Endothelial cell of umbilical vein (primary cell): ENCODE measurements at regions not wholly inside any gene's neighbourhood (a gene's known extent, or its start where the extent isn't known, plus 50 kb on each side); places are given as distances from the start of the nearest gene placed in this dataset.

Source experiments
- BruUV-seq: library from RNA; stranded (reverse); fragments of 400-500 nt; replicated peaks from 2 replicates; lab custom pipeline; 2021; lab: Mats Ljungman, UMichigan
- CTCF ChIA-PET: fragments of 300-600, 350-600 bp; sonication (Branson Sonifier 250); formaldehyde crosslinking; loops from one replicate; lab custom pipeline; 2021; ENCODE audit warnings: antibody characterized with exemption, inconsistent platforms; lab: Charles Lee
- POLR2A ChIA-PET: fragments of 300-600, 350-600 bp; sonication (Branson Sonifier 250); formaldehyde crosslinking; loops from one replicate; lab custom pipeline; 2021; ENCODE audit warnings: antibody characterized with exemption, inconsistent platforms; lab: Charles Lee
- DNase-seq: peaks from one replicate; pipeline ENCODE4 v3.0.0-alpha.2; 2011; ENCODE audit warnings: low read depth, low spot score
- FAIRE-seq: peaks from 2 replicates; lab custom pipeline; 2011; peaks lifted over from hg19 to GRCh38; lab: Jason Lieb, UNC
- H2AFZ ChIP-seq: 2 replicates; pipeline ENCODE4 v1.6.0; 2012; ENCODE audit warnings: low read depth, low read length, control low read depth, inconsistent platforms
- H3K27ac ChIP-seq: 2 replicates; pipeline ENCODE4 v1.5.1; 2011; ENCODE audit warnings: low read depth, mild to moderate bottlenecking, control low read depth, low read length, moderate library complexity; ENCODE audit not compliant: insufficient read depth
- H3K27me3 ChIP-seq, 2 experiments: 2 replicates each; pipeline versions ENCODE4 v1.6.0 to v1.6.1; 2011; ENCODE audit warnings: low read length in 2 of 2, mixed read lengths in 1 of 2; ENCODE audit not compliant: control insufficient read depth in 2 of 2, insufficient read depth in 2 of 2
- H3K36me3 ChIP-seq, 2 experiments: 2 replicates in 1 of 2; 3 replicates in 1 of 2; pipeline ENCODE4 v1.5.1; 2011; ENCODE audit warnings: low read length in 2 of 2, mild to moderate bottlenecking in 1 of 2, moderate library complexity in 1 of 2; ENCODE audit not compliant: control insufficient read depth in 2 of 2, insufficient read depth in 2 of 2; ENCODE audit errors: extremely low read depth in 1 of 2
- H3K4me1 ChIP-seq: 3 replicates; pipeline ENCODE4 v1.5.1; 2011; ENCODE audit warnings: mild to moderate bottlenecking, low read length; ENCODE audit not compliant: control insufficient read depth, insufficient read depth; ENCODE audit errors: extremely low read depth
- H3K4me2 ChIP-seq: 2 replicates; pipeline ENCODE4 v1.6.1; 2011; ENCODE audit warnings: low read length, control low read depth, mixed read lengths; ENCODE audit not compliant: insufficient read depth
- H3K4me3 ChIP-seq, 3 experiments: fragments of 200-600 bp in 1 of 3; sonication (generic), shearing (Covaris generic) in 1 of 3; replicated peaks in 1 of 3; 2 replicates each; pipeline ENCODE4 v1.5.1; 2011 to 2016; ENCODE audit warnings: control low read depth in 3 of 3, low read length in 3 of 3, mild to moderate bottlenecking in 2 of 3, inconsistent platforms in 1 of 3, low read depth in 1 of 3, moderate library complexity in 1 of 3; ENCODE audit not compliant: insufficient read depth in 1 of 3
- H3K79me2 ChIP-seq: 2 replicates; pipeline ENCODE4 v1.6.0; 2012; ENCODE audit warnings: low read length, inconsistent platforms; ENCODE audit not compliant: control insufficient read depth, insufficient read depth
- H3K9ac ChIP-seq: replicated peaks from 2 replicates; pipeline ENCODE3; 2011; ENCODE audit warnings: low read length, control low read depth; ENCODE audit not compliant: insufficient read depth; ENCODE audit errors: extremely low read depth
- H3K9me1 ChIP-seq: replicated peaks from 3 replicates; pipeline ENCODE4 v1.6.0; 2011; ENCODE audit warnings: mild to moderate bottlenecking, low read length; ENCODE audit not compliant: control insufficient read depth, insufficient read depth; ENCODE audit errors: extremely low read depth
- H3K9me3 ChIP-seq: replicated peaks from 2 replicates; pipeline ENCODE4 v1.5.1; 2012; ENCODE audit warnings: low read length, inconsistent platforms; ENCODE audit not compliant: control insufficient read depth, insufficient read depth
- H4K20me1 ChIP-seq: replicated peaks from 2 replicates; pipeline ENCODE3; 2011; ENCODE audit warnings: mild to moderate bottlenecking, low read length; ENCODE audit not compliant: control insufficient read depth, insufficient read depth; ENCODE audit errors: extremely low read depth
- CTCF ChIP-seq, 2 donors: IDR thresholded peaks; 1 replicate in 1 of 2; 2 replicates in 1 of 2; pipeline ENCODE4 v1.5.1; 2011; ENCODE audit warnings: low read length in 2 of 2, mild to moderate bottlenecking in 2 of 2, moderate library complexity in 2 of 2, control low read depth in 1 of 2, inconsistent platforms in 1 of 2, low read depth in 1 of 2; ENCODE audit not compliant: insufficient read depth in 1 of 2; ENCODE audit errors: extremely low read depth in 1 of 2
- EZH2 ChIP-seq: IDR thresholded peaks from 2 replicates; pipeline ENCODE4 v1.6.1; 2012; ENCODE audit warnings: borderline replicate concordance, low read depth, mild to moderate bottlenecking, moderate library complexity, low read length, inconsistent platforms; ENCODE audit not compliant: severe bottlenecking
- FOS ChIP-seq: IDR thresholded peaks from 2 replicates; pipeline ENCODE4 v1.6.1; 2011; ENCODE audit warnings: mild to moderate bottlenecking, low read length, moderate library complexity, borderline replicate concordance; ENCODE audit not compliant: insufficient read depth
- GATA2 ChIP-seq: IDR thresholded peaks from 2 replicates; pipeline ENCODE4 v1.7.0; 2011; ENCODE audit warnings: low read depth, mild to moderate bottlenecking, moderate library complexity, mixed read lengths, low read length; ENCODE audit not compliant: insufficient read length, insufficient read depth
- JUN ChIP-seq: IDR thresholded peaks from 2 replicates; pipeline ENCODE4 v1.6.1; 2011; ENCODE audit warnings: borderline replicate concordance, low read depth; ENCODE audit not compliant: insufficient read length, insufficient read depth
- MAX ChIP-seq: IDR thresholded peaks from 2 replicates; pipeline ENCODE4 v1.6.1; 2011; ENCODE audit not compliant: insufficient read depth, insufficient read length
- MYC ChIP-seq: IDR thresholded peaks from one replicate; pipeline ENCODE4 v1.6.1; 2011; ENCODE audit warnings: mild to moderate bottlenecking, low read depth, low read length
- POLR2A ChIP-seq: IDR thresholded peaks from 2 replicates; pipeline ENCODE4 v1.6.1; 2012; ENCODE audit warnings: low read depth, mild to moderate bottlenecking, control low read depth, low read length
- POLR2AphosphoS5 ChIP-seq: IDR thresholded peaks from 2 replicates; pipeline ENCODE4 v1.6.1; 2012; ENCODE audit warnings: low read depth, mild to moderate bottlenecking, control low read depth, low read length, moderate library complexity; ENCODE audit not compliant: insufficient read depth
- dilution Hi-C: fragments of 300-500 bp; cut with MboI; formaldehyde crosslinking; loops from one replicate; pipeline ENCODE4 v1.15.0; 2019; ENCODE audit warnings: low sequenced_read_pairs; ENCODE audit not compliant: extremely low pct_ligation_motif_present
- intact Hi-C: fragments of 100-400 bp; cut with micrococcal nuclease; formaldehyde crosslinking; loops from one replicate; pipeline ENCODE4 v1.10.0; 2022

GRCh38 chr9:134538856-134539566 is 102.6 kb upstream of the COL5A1 start:
- Histone ChIP-seq H3K4me1 (no peaks in the 10 kb centered on the region), H3K27ac (no peak overlapping the region), H3K79me2 (no peaks in the 10 kb centered on the region), H3K36me3 (no peaks in the 10 kb centered on the region), H3K4me2 (no peak overlapping the region), H3K27me3 (no peaks in the 10 kb centered on the region), H2AFZ (no peak overlapping the region), H3K9ac (no peak overlapping the region), H3K4me3 (no peak overlapping the region), H3K9me1 (no peaks in the 10 kb centered on the region), H4K20me1 (no peaks in the 10 kb centered on the region), H3K9me3 (no peaks in the 10 kb centered on the region)
- no peak for FAIRE-seq
- CTCF ChIA-PET: no interaction called here
- intact Hi-C loops (no loop called here), dilution Hi-C loops (no loop called here)
- no peak for DNase-seq
- BruUV-seq: no TSS peak
- TF ChIP-seq MYC: no peak
- TF ChIP-seq GATA2: no peak
- TF ChIP-seq JUN: no peak
- no peak for TF ChIP-seq MAX
- POLR2A ChIA-PET: no interaction called here

GRCh38 chr9:134539586-134540194 is 101.9 kb upstream of the COL5A1 start:
- H3K9ac ChIP-seq: no peak overlapping the region
- DNase-seq: no peak
- no peak overlapping the region for H3K4me3 ChIP-seq
- no peaks in the 10 kb centered on the region for H3K4me1 ChIP-seq
- H3K9me3 ChIP-seq: no peaks in the 10 kb centered on the region
- H3K36me3 ChIP-seq: no peaks in the 10 kb centered on the region
- H2AFZ ChIP-seq: no peak overlapping the region
- ChIA-PET POLR2A (no interaction called here), CTCF (no interaction called here)
- no peak overlapping the region for H3K4me2 ChIP-seq
- no peaks in the 10 kb centered on the region for H3K79me2 ChIP-seq
- no peak overlapping the region for H3K27ac ChIP-seq
- intact Hi-C loops: no loop called here
- TF ChIP-seq CTCF (IDR thresholded peaks at IDR 0.05; ENCODE audit: extremely low read depth in 1 of 2, insufficient read depth in 1 of 2, low read depth in 1 of 2, low read length in 2 of 2): no peak
- no peak for TF ChIP-seq MYC
- TF ChIP-seq JUN: no peak
- TF ChIP-seq GATA2: no peak
- no peak for TF ChIP-seq EZH2
- TF ChIP-seq MAX: no peak
- TF ChIP-seq POLR2AphosphoS5: no peak
- no peak for TF ChIP-seq FOS
- TF ChIP-seq POLR2A: no peak
- dilution Hi-C loops: no loop called here
- H3K27me3 ChIP-seq: no peaks in the 10 kb centered on the region
- FAIRE-seq: no peak
- no TSS peak for BruUV-seq
- no peaks in the 10 kb centered on the region for H4K20me1 ChIP-seq
- no peaks in the 10 kb centered on the region for H3K9me1 ChIP-seq
